Erythroblast (primary cell): ENCODE measurements at regions not wholly inside any gene's neighbourhood (a gene's known extent, or its start where the extent isn't known, plus 50 kb on each side); places are given as distances from the start of the nearest gene placed in this dataset.

Source experiments
- GATA1 ChIP-seq: IDR thresholded peaks from 2 replicates; pipeline ENCODE4 v1.6.1; 2011; ENCODE audit warnings: low read depth, mild to moderate bottlenecking, control low read depth, low read length, moderate library complexity
- POLR2A ChIP-seq: IDR thresholded peaks from 2 replicates; pipeline ENCODE4 v1.6.1; 2011; ENCODE audit warnings: mild to moderate bottlenecking, low read length

DNA sequence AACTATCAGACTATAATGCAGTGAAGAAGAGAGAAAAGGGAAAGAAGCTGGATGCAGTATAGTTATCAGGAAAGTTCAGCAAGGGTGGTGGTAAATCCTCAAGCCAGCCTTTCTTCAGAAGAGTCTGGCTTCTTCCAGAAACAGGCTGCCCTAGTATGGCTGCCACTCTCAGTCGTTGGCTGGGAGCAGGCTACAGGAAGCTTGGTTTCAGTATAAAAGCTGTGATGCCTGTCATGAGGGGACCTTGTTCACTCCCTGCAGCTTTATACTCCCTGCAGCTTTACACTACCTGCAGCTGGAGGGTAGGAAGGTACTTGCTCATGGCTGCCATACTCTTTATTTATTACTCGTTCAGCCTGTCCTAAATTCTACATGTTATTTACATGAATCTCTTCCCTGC, 63.3 kb upstream of the ARHGAP18 start:
- TF ChIP-seq POLR2A = no peak
- TF ChIP-seq GATA1 = no peak
